Thymus (tissue), 11 donors: ENCODE measurements at regions not wholly inside any gene's neighbourhood (a gene's known extent, or its start where the extent isn't known, plus 50 kb on each side); places are given as distances from the start of the nearest gene placed in this dataset.

Experiments used
- DNase-seq, 9 donors: peaks; one replicate each; pipeline ENCODE4 v3.0.0-alpha.2; 2013; ENCODE audit warnings: low spot score in 9 of 9, low read depth in 6 of 9, missing footprints in 1 of 9
- H3K27ac ChIP-seq, 2 donors: one replicate each; pipeline ENCODE4 v1.5.1; 2013; ENCODE audit warnings: control low read depth in 1 of 2, low read depth in 1 of 2, low read length in 1 of 2, mild to moderate bottlenecking in 1 of 2, moderate library complexity in 1 of 2
- H3K27me3 ChIP-seq, 2 donors: one replicate each; pipeline ENCODE4 v1.5.1; 2013; ENCODE audit warnings: low read length in 1 of 2; ENCODE audit not compliant: control insufficient read depth in 2 of 2, insufficient read depth in 1 of 2
- H3K36me3 ChIP-seq, 2 donors: one replicate each; pipeline ENCODE4 v1.5.1; 2013; ENCODE audit warnings: low read length in 1 of 2, mild to moderate bottlenecking in 1 of 2, moderate library complexity in 1 of 2; ENCODE audit not compliant: control insufficient read depth in 2 of 2, insufficient read depth in 2 of 2
- H3K4me1 ChIP-seq, 2 donors: one replicate each; pipeline ENCODE4 v1.5.1; 2013; ENCODE audit warnings: low read length in 2 of 2; ENCODE audit not compliant: control insufficient read depth in 2 of 2, insufficient read depth in 2 of 2
- H3K4me3 ChIP-seq, 2 donors: one replicate each; pipeline ENCODE4 v1.5.1; 2013; ENCODE audit warnings: low read length in 2 of 2, control low read depth in 1 of 2, mild to moderate bottlenecking in 1 of 2
- H3K9me3 ChIP-seq, 2 donors: one replicate each; pipeline ENCODE4 v1.5.1; 2013; ENCODE audit warnings: low read length in 1 of 2, mild to moderate bottlenecking in 1 of 2; ENCODE audit not compliant: control insufficient read depth in 2 of 2, insufficient read depth in 1 of 2
- WGBS: extraction: QIAGEN DNeasy Blood & Tissue Kit; methylation state at CpG from one replicate; pipeline ENCODE4 v1.1.7; 2013; 5-methylcytosine and 5-hydroxymethylcytosine counted together
- donor health status: healthy.

DNA sequence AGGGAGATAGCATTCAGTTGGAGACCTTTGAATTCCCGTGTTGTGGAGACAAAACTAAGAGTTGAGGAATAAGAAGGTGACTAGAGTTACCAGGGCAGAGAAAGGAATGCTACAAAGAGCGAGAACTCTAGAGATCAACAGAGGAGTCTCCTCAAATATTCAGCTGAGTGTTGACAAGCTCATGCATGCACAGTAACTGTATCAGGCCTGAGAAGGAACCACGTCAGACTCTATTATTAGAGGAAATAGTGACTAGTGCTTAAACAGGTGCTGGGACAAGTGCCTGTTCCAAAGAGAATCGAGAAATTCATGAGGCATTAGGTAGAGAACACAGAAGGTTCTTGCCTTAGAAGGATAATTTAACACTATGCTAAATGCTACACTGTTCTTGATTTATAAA lies 333.8 kb upstream of the CHORDC1 start:
- no peak overlapping the region for H3K4me3 ChIP-seq
- H3K36me3 ChIP-seq: no peaks in the 10 kb centered on the region
- peak in 1 of 9 donors; percentile 2 for DNase-seq
- H3K27me3 ChIP-seq: no peaks in the 10 kb centered on the region
- 84% methylated on average over 4 of the region's 4 CpGs for WGBS
- peaks cover 0 to 3% of the 10 kb centered on the region in 2 donors for H3K9me3 ChIP-seq
- H3K4me1 ChIP-seq: no peaks in the 10 kb centered on the region
- no peak overlapping the region for H3K27ac ChIP-seq

DNA sequence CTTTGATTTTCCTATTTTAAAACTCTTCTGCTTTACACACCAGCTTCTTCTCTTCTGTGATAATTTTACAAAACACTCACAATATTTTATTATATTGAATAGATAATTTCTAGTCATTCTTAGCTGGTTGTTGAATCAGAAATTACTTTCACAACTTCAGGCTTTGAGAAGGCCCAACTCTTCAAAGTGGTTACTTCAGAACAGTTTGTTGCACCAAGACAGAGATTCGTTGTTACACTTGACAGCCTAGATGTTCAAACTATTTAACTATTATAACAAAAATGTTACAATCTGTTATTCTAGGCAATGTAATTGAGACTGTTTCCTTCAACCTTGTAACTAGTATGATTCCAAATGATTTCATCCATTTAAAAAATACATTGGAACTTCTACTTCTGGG lies 333.2 kb upstream of the CHORDC1 start:
- Histone ChIP-seq H3K27ac (no peak overlapping the region), H3K4me3 (no peak overlapping the region), H3K4me1 (no peaks in the 10 kb centered on the region), H3K9me3 (peaks cover 0 to 3% of the 10 kb centered on the region in 2 donors), H3K27me3 (no peaks in the 10 kb centered on the region), H3K36me3 (no peaks in the 10 kb centered on the region)
- DNase-seq: no peak
- 84% methylated on average over 1 of the region's 1 CpG for WGBS

DNA sequence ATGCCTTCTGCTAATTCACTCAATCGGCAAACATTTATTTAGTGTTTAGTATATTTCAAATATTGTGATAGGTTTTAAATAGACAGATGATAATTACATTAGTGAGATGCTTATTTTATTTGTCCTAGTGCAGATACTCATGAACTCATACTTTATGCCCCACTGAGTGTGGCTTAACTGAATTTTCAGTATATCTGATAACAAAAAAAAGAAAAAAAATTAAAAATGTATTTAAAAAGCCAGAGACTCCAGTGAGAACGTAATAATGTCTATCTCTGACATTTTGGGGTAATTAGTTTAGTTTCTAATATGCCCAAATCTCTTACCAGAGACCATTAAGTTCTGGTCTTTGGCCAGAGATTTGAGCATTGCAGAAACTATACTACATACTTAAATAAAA lies 332.6 kb upstream of the CHORDC1 start:
- 81% methylated on average over 2 of the region's 2 CpGs for WGBS
- Histone ChIP-seq H3K4me3 (no peak overlapping the region), H3K27ac (no peak overlapping the region), H3K9me3 (peaks cover 0 to 3% of the 10 kb centered on the region in 2 donors), H3K4me1 (no peaks in the 10 kb centered on the region), H3K27me3 (no peaks in the 10 kb centered on the region), H3K36me3 (no peaks in the 10 kb centered on the region)
- no peak for DNase-seq

DNA sequence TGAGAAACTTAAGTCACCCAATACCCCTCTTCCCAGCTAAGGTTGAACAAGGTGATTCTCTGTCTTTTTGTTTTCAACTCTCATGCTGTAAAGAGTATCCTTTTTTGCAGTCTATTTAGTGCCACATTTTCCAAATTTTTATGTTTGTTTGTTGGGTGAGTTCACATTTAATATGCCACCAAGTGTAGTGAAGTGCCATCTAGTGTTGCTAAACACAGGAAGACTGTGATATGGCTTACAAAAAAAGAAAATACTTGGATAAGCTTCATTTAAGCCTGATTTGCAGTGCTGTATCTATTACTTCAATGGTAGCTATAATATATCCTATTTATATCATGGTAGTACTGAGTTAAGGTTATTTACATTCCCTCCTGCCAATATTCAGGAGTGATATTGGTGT lies 319.2 kb upstream of the CHORDC1 start:
- no peak overlapping the region for H3K27ac ChIP-seq
- H3K4me1 ChIP-seq: no peaks in the 10 kb centered on the region
- no peaks in the 10 kb centered on the region for H3K36me3 ChIP-seq
- H3K4me3 ChIP-seq: no peak overlapping the region
- DNase-seq: no peak
- H3K9me3 ChIP-seq: no peaks in the 10 kb centered on the region
- no peaks in the 10 kb centered on the region for H3K27me3 ChIP-seq

GRCh38 chr11:90536301-90536700 lies 313.5 kb upstream of the CHORDC1 start:
- no peaks in the 10 kb centered on the region for H3K9me3 ChIP-seq
- H3K27me3 ChIP-seq: no peaks in the 10 kb centered on the region
- DNase-seq: no peak
- H3K27ac ChIP-seq: no peak overlapping the region
- H3K4me1 ChIP-seq: no peaks in the 10 kb centered on the region
- H3K4me3 ChIP-seq: no peak overlapping the region
- H3K36me3 ChIP-seq: no peaks in the 10 kb centered on the region
- 79% methylated on average over 3 of the region's 3 CpGs for WGBS

GRCh38 chr11:90532125-90532524 lies 309.3 kb upstream of the CHORDC1 start:
- Histone ChIP-seq H3K4me3 (no peak overlapping the region), H3K9me3 (no peaks in the 10 kb centered on the region), H3K36me3 (no peaks in the 10 kb centered on the region), H3K27me3 (no peaks in the 10 kb centered on the region), H3K27ac (no peak overlapping the region), H3K4me1 (no peaks in the 10 kb centered on the region)
- DNase-seq: no peak

DNA sequence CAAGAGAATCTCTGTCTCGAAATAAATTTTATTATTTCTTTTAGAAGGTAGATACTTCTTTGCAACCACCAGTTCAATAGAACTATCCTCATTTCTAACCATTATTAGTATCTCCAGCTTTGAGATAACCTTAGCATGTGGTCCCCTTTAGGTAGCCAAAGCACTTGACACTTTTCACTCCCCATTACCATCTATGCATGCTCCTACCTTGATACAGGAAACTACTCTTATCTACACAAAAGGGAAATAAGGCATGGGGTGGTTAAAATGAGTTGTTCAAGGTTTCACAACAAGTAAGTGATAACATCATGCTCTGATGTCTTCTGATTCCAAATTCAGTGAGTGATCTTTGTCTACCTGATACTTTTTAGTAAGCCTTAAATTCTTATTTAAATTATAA lies 308.2 kb upstream of the CHORDC1 start:
- H3K9me3 ChIP-seq: no peaks in the 10 kb centered on the region
- H3K36me3 ChIP-seq: no peaks in the 10 kb centered on the region
- no peak overlapping the region for H3K4me3 ChIP-seq
- DNase-seq: no peak
- no peaks in the 10 kb centered on the region for H3K27me3 ChIP-seq
- 90% methylated on average over 1 of the region's 1 CpG for WGBS
- no peak overlapping the region for H3K27ac ChIP-seq
- H3K4me1 ChIP-seq: no peaks in the 10 kb centered on the region

DNA sequence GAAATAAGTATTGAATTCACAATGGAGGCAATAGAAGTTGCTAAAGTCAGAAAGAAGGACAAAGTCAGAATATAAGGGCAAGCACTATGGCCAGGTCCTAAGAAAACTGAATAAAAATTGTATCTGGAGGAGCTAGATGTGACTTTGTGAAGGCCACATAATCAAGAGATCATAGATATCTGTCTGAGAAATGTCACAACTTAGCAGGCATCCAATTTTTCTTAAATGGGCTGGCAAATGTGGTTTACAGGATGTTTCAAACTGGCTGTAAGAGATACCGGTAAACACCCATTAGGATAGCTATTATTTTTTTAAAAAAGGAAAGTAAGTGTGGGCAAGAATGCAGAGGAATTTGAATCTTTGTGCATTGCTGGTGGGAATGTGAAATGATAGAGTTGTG lies 303.1 kb upstream of the CHORDC1 start:
- Histone ChIP-seq H3K27ac (no peak overlapping the region), H3K27me3 (no peaks in the 10 kb centered on the region), H3K36me3 (no peaks in the 10 kb centered on the region), H3K4me1 (no peaks in the 10 kb centered on the region), H3K9me3 (no peaks in the 10 kb centered on the region), H3K4me3 (no peak overlapping the region)
- no peak for DNase-seq
- 94% methylated on average over 1 of the region's 1 CpG for WGBS

DNA sequence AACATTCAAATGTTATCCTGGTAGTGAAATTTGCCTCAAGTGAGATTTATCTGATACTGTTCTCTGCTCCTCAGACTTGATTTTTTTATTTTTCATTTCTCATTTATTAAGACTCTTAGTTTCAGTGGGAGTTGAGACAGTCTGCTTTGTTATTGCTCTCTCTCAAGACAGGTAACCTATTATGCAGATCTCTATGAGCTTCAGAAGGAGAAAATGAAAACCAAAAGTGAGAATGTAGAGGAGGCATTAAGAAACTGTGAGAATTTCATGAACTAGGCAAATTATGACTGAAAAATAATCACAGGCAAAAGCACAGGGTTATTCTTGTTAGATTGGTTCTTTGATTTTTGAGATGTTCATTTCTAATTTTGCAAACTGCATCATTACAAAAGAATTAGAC lies 290.0 kb upstream of the CHORDC1 start:
- Histone ChIP-seq H3K27ac (no peak overlapping the region), H3K9me3 (no peaks in the 10 kb centered on the region), H3K36me3 (no peaks in the 10 kb centered on the region), H3K4me3 (no peak overlapping the region), H3K4me1 (no peaks in the 10 kb centered on the region), H3K27me3 (no peaks in the 10 kb centered on the region)
- DNase-seq: no peak

GRCh38 chr11:90510839-90511238 lies 288.0 kb upstream of the CHORDC1 start:
- H3K9me3 ChIP-seq: no peaks in the 10 kb centered on the region
- no peak overlapping the region for H3K4me3 ChIP-seq
- no peaks in the 10 kb centered on the region for H3K36me3 ChIP-seq
- no peak for DNase-seq
- 95% methylated on average over 5 of the region's 5 CpGs for WGBS
- H3K27ac ChIP-seq: no peak overlapping the region
- H3K27me3 ChIP-seq: no peaks in the 10 kb centered on the region
- no peaks in the 10 kb centered on the region for H3K4me1 ChIP-seq
